Fibroblast of lung (primary cell): ENCODE measurements at regions not wholly inside any gene's neighbourhood (a gene's known extent, or its start where the extent isn't known, plus 50 kb on each side); places are given as distances from the start of the nearest gene placed in this dataset.

ENCODE experiments used
- DNase-seq, 2 donors: peaks; one replicate each; pipeline versions ENCODE4 v3.0.0 to v3.0.0-alpha.2; 2010; ENCODE audit warnings: low read depth in 2 of 2
- H2AFZ ChIP-seq: 2 replicates; pipeline ENCODE4 v1.5.1; 2012; ENCODE audit warnings: low read length, control low read depth, inconsistent platforms
- H3K27ac ChIP-seq: 2 replicates; pipeline ENCODE4 v1.5.1; 2011; ENCODE audit warnings: low read length, control low read depth; ENCODE audit not compliant: insufficient read depth
- H3K27me3 ChIP-seq: 2 replicates; pipeline ENCODE4 v1.5.1; 2011; ENCODE audit warnings: mild to moderate bottlenecking, low read length; ENCODE audit not compliant: control insufficient read depth, insufficient read depth
- H3K36me3 ChIP-seq: 2 replicates; pipeline ENCODE4 v1.5.1; 2011; ENCODE audit warnings: low read length; ENCODE audit not compliant: control insufficient read depth, insufficient read depth
- H3K4me1 ChIP-seq: 2 replicates; pipeline ENCODE4 v1.5.1; 2011; ENCODE audit warnings: low read length; ENCODE audit not compliant: control insufficient read depth, insufficient read depth; ENCODE audit errors: extremely low read depth
- H3K4me2 ChIP-seq: 2 replicates; pipeline ENCODE4 v1.5.1; 2011; ENCODE audit warnings: low read length, control low read depth; ENCODE audit not compliant: insufficient read depth; ENCODE audit errors: extremely low read depth
- H3K4me3 ChIP-seq, 4 experiments: fragments of 200-600 bp in 1 of 4; sonication (generic) in 1 of 4; replicated peaks in 1 of 4; 2 replicates each; pipeline ENCODE4 v1.5.1; 2011 to 2016; ENCODE audit warnings: low read length in 4 of 4, low read depth in 3 of 4, mild to moderate bottlenecking in 3 of 4, control low read depth in 2 of 4, inconsistent platforms in 1 of 4, mixed read lengths in 1 of 4; ENCODE audit not compliant: insufficient read depth in 1 of 4; ENCODE audit errors: control extremely low read depth in 1 of 4
- H3K79me2 ChIP-seq: 2 replicates; pipeline ENCODE4 v1.5.1; 2012; ENCODE audit warnings: mild to moderate bottlenecking, low read length, inconsistent platforms; ENCODE audit not compliant: control insufficient read depth, insufficient read depth
- H3K9ac ChIP-seq: 2 replicates; pipeline ENCODE4 v1.5.1; 2011; ENCODE audit warnings: mild to moderate bottlenecking, low read length, control low read depth; ENCODE audit not compliant: insufficient read depth
- H3K9me3 ChIP-seq: 2 replicates; pipeline ENCODE4 v1.5.1; 2012; ENCODE audit warnings: low read depth, low read length; ENCODE audit not compliant: control insufficient read depth, insufficient read depth
- H4K20me1 ChIP-seq: 2 replicates; pipeline ENCODE4 v1.5.1; 2011; ENCODE audit warnings: low read length; ENCODE audit not compliant: control insufficient read depth, insufficient read depth; ENCODE audit errors: extremely low read depth
- EZH2 ChIP-seq: IDR thresholded peaks from 2 replicates; pipeline ENCODE4 v1.5.1; 2012; ENCODE audit warnings: low read length, control low read depth, mild to moderate bottlenecking; ENCODE audit errors: missing control alignments
- TF ChIP-seq, protein P1 (sequence below), 2 donors: IDR thresholded peaks in 1 of 2; conservative IDR thresholded peaks in 1 of 2; 1 replicate in 1 of 2; 2 replicates in 1 of 2; pipeline ENCODE4 v1.5.1; 2011 to 2012; ENCODE audit warnings: low read length in 2 of 2, control low read depth in 1 of 2, inconsistent platforms in 1 of 2, low read depth in 1 of 2, mild to moderate bottlenecking in 1 of 2

DNA sequence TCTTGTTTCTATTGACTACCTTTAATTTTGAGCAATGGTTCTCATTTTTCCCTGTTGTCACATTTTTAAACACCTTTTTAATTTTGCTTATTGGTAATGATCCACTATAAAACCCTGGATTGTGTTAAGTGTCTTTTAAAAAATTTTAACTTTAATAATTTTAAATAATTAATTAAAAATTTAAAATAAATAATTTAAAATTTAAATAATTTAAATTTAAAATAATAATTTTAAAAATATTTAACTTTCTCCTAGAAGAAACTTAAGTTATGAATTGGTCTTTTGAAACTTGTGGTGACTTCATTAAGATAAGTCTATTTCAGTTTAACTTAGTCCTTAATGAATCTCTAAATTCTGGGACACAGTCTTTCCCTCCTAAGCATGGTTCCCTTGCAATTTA, 566.3 kb upstream of the GALNTL6 start:
- Histone ChIP-seq H3K27me3 (no peaks in the 10 kb centered on the region), H3K4me1 (no peaks in the 10 kb centered on the region), H3K9me3 (no peaks in the 10 kb centered on the region), H3K9ac (no peak overlapping the region), H3K79me2 (no peaks in the 10 kb centered on the region), H3K4me2 (no peak overlapping the region), H3K27ac (no peak overlapping the region), H3K4me3 (no peak overlapping the region), H4K20me1 (no peaks in the 10 kb centered on the region), H2AFZ (no peak overlapping the region), H3K36me3 (no peaks in the 10 kb centered on the region)
- no peak for DNase-seq
- TF ChIP-seq EZH2, result no peak
- TF ChIP-seq, protein P1, sequence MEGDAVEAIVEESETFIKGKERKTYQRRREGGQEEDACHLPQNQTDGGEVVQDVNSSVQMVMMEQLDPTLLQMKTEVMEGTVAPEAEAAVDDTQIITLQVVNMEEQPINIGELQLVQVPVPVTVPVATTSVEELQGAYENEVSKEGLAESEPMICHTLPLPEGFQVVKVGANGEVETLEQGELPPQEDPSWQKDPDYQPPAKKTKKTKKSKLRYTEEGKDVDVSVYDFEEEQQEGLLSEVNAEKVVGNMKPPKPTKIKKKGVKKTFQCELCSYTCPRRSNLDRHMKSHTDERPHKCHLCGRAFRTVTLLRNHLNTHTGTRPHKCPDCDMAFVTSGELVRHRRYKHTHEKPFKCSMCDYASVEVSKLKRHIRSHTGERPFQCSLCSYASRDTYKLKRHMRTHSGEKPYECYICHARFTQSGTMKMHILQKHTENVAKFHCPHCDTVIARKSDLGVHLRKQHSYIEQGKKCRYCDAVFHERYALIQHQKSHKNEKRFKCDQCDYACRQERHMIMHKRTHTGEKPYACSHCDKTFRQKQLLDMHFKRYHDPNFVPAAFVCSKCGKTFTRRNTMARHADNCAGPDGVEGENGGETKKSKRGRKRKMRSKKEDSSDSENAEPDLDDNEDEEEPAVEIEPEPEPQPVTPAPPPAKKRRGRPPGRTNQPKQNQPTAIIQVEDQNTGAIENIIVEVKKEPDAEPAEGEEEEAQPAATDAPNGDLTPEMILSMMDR (conservative IDR thresholded peaks at IDR 0.05 in 1 of 2, IDR thresholded peaks at IDR 0.05 in 1 of 2; ENCODE audit: low read depth in 1 of 2, low read length in 2 of 2), result no peak

DNA sequence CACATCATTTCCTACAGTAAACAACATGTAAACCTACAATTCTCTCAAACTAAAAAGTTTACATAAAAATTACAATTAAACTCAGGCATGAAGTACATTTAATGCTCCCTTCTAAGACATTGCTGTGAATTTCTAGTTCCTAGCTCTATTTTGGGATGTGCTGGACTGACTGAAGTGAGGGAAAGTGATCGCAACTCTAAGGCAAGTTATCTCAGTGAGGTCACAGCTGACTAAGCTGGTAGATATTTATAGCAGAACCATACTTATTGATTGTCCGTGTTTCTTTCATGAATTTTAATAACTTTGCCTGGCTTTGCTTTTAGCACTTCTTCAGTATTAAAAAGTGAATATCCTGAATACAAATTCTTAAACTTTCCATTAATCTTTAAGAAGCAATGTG, 570.4 kb upstream of the GALNTL6 start:
- no peak for TF ChIP-seq EZH2
- TF ChIP-seq, protein P1 (conservative IDR thresholded peaks at IDR 0.05 in 1 of 2, IDR thresholded peaks at IDR 0.05 in 1 of 2; ENCODE audit: low read depth in 1 of 2, low read length in 2 of 2), result no peak
- Histone ChIP-seq H3K4me1 (no peaks in the 10 kb centered on the region), H4K20me1 (no peaks in the 10 kb centered on the region), H3K4me3 (no peak overlapping the region), H3K9me3 (no peaks in the 10 kb centered on the region), H3K4me2 (no peak overlapping the region), H3K36me3 (no peaks in the 10 kb centered on the region), H3K9ac (no peak overlapping the region), H3K27me3 (no peaks in the 10 kb centered on the region), H3K79me2 (no peaks in the 10 kb centered on the region), H3K27ac (no peak overlapping the region), H2AFZ (no peak overlapping the region)
- DNase-seq, result no peak

GRCh38 chr4:171239196-171239595, 574.0 kb upstream of the GALNTL6 start:
- Histone ChIP-seq H3K27ac (no peak overlapping the region), H3K9me3 (no peaks in the 10 kb centered on the region), H3K36me3 (no peaks in the 10 kb centered on the region), H2AFZ (no peak overlapping the region), H3K9ac (no peak overlapping the region), H3K4me1 (no peaks in the 10 kb centered on the region), H3K4me2 (no peak overlapping the region), H4K20me1 (no peaks in the 10 kb centered on the region), H3K27me3 (no peaks in the 10 kb centered on the region), H3K79me2 (no peaks in the 10 kb centered on the region), H3K4me3 (no peak overlapping the region)
- TF ChIP-seq EZH2, result no peak
- TF ChIP-seq, protein P1 (conservative IDR thresholded peaks at IDR 0.05 in 1 of 2, IDR thresholded peaks at IDR 0.05 in 1 of 2; ENCODE audit: low read depth in 1 of 2, low read length in 2 of 2), result no peak
- no peak for DNase-seq
